ENCODE measurements at regions not wholly inside any gene's neighbourhood (a gene's known extent, or its start where the extent isn't known, plus 50 kb on each side); places are given as distances from the start of the nearest gene placed in this dataset.

- no peak for TF ChIP-seq CTCF (IDR thresholded peaks at IDR 0.05)
- no peak for TF ChIP-seq EP300 (IDR thresholded peaks at IDR 0.05)
Measured at GRCh38 chr2:100666996-100667395, 104.2 kb downstream of the PDCL3 start.

All from tibial nerve (tissue), 4 donors.